DMS79 (cell line): ENCODE measurements at regions not wholly inside any gene's neighbourhood (a gene's known extent, or its start where the extent isn't known, plus 50 kb on each side); places are given as distances from the start of the nearest gene placed in this dataset.
"Not testable (repeated sequence)": the region's sequence is repeated elsewhere in the genome, so short reads cannot be mapped to it uniquely, and the experiment has no call there.

Experiments
- DNase-seq: peaks from one replicate; lab custom pipeline; 2025; lab: John Stamatoyannopoulos, UW

- DNase-seq: no peak
These were observed 301.7 kb downstream of the BRD1 start for GRCh38 chr22:49525801-49526535.

- DNase-seq: no peak
These were observed 302.3 kb downstream of the BRD1 start for GRCh38 chr22:49525360-49525759.

DNA sequence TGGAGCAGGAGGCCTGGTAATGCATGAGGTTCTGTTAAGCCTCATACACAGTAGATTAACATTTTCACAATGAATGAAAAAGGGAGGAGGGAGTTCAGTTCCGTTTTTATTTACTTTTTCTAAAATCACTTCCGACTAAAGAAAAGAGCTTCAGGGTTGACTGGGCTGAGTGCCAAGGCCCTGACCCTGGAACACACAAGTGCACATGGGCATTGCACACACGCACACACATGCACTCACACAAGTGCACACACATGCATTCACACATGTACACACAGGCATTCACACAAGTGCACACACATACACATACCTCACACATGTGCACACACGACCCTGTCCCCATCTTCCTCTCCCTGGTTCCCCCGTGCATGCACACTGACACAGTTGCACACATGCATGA, 303.3 kb downstream of the BRD1 start:
- DNase-seq: no peak

DNA sequence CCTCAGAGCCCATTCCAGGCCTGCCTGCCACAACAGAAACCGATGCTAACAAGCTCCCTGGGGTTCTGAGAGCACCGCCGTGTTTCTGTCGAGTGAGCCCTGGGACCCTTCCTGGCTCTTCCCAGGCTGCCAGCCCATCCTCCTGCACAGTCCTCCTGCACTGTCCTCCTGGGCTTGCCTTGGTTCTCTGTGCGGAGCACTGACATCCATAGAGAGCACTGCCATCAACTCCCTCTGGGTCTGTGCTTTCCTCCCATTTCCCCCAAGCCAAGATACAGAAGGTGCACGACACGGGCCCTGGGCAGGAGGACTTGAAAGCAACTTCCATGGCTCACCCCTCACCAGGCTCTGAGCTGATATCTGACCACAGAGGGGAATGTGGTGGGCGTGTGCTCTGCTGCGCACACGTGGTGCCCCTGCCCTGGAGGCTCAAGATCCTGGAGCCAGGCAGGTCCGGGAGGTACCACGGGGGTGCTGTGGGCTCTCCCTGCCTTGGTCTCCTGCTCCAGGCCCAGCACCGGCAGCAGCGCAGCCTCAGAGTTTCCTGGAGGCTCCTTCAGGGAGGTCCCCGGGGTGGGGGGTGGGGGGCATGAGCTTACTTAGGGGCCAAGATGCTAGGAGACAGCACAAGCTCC, 304.2 kb downstream of the BRD1 start:
- no peak for DNase-seq

DNA sequence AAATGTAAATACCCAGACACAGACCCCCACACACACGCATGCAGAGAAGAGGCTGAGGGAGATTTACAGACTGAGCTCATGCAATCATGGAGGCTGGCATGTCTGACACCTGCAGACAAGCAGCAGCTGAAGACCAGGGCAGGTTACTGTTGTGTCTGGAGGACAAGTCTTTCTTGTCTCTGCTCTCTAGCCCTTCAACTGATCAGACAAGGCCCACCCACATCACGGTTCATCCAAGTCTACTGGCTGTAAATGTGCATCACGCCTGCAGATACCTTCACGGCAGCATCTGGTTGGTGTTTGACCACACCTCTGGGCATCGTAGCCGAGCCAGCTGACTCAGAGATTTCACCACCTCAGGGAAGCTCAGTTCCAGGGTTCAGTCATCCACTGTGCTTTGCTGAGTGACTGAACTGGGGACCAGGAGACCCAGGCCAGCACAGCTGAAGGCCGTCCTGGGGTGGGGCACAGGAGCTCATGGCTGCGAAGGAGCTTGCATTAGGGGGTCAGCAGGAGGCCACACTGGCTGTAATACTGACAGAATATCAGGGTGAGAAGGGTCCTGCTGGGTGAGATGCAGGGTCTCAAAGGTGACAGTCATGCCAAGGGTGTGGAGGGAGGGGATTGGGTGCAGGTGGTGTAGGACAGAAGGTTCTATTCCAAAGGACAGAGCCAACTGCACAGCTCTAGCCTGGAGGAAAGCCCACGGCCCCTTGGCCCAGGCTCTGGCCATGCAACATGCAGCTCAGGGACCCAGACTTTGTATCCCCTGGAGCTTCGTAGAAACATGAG, 304.9 kb downstream of the BRD1 start:
- DNase-seq: no peak

GRCh38 chr22:49521787-49522224, 305.9 kb downstream of the BRD1 start:
- DNase-seq: no peak

DNA sequence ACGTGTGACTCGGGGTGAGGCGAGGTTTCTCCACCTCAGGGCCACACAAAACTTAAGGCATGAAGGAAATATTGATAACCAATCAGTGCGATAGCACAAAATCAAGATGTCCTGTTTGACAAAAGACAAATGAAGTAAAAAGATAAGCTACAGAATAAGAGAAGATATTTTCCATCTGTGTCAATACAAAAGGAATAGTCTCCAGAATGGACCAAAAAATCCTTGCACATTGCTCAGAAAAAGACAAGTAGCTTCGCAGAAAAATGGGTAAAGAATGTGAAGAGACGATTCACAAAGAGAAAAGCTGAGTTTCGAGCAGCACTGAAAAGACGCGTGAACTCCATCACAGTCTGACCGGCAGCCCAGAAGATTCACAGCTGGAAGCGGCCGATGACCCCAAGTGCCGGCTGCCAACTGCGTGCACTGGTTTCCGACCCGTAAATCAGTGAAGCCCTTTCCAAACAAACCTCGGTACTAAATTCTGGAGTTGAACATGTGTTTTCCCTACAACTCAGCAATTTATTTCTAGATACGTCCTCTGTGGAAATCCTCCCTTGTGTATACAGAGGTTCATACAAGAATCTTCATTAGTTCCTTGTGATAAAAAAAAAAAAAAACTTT, 308.4 kb downstream of the BRD1 start:
- no peak for DNase-seq

GRCh38 chr22:49518436-49518970, 309.2 kb downstream of the BRD1 start:
- DNase-seq: no peak

GRCh38 chr22:49517667-49518185, 309.9 kb downstream of the BRD1 start:
- DNase-seq: no peak

DNA sequence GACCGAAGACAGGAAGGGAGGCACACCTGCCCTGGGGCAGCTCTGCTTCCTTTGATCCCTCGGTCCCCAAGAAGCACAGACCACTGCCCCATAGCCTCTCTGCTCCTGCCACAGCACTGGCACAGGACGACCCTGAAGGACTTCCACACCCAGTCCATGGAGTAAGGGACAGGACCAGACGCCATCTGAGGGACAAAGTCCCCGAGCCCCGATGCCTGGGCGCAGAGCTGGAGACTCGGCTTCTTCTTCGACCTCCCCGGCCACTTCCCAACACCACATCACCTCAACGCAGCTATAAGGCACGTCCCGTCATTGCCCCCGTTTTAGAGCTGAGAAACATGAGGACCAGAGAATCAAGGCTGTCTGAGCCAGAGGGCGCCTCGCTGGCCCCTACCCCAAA, 310.5 kb downstream of the BRD1 start:
- DNase-seq: no peak

GRCh38 chr22:49515475-49515874, 312.2 kb downstream of the BRD1 start:
- DNase-seq: no peak

- DNase-seq: no peak
These were observed 313.0 kb downstream of the BRD1 start for GRCh38 chr22:49514641-49515040.

DNA sequence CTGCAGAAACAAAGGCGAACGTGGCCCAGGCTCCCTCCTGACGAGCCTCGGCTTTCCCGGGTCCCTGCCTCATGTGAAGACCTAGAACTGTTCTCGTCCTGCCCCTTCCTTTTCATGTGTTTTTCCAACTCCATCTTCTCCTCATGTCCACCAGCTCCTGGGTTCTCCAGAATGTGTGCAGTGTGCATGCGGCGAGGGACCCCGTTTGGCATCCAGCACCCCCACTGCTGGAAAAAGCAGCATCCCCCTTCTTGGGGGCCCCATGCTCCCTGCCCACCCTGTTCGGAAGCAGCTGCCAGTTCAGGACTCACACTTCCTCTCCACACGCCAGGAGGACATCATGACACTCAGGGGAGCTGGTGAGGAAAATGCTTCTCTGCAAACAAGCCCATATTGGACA, 313.5 kb downstream of the BRD1 start:
- no peak for DNase-seq

DNA sequence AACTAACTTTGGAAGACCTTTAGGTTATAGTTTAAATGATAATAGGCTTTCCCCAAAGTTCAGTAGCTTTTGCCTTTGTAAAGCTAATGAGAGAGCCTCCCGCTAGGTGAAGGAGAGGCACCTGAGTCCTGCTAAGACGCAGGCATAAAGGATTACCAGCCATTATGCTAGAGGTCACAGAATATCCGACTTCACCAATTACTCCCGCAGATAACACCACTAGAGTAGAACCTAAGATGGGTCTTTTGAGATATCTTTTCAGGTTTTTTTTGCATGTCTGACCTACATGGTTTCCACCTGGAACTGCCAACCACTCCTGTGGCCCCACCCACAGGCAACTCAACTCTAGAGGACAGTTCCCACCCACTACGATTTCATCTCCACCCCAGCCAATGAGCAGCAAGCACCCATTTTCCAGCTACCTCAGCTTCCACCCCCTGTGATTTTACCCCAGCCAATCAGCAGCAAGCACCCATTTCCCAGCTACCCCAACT, 314.3 kb downstream of the BRD1 start:
- no peak for DNase-seq

DNA sequence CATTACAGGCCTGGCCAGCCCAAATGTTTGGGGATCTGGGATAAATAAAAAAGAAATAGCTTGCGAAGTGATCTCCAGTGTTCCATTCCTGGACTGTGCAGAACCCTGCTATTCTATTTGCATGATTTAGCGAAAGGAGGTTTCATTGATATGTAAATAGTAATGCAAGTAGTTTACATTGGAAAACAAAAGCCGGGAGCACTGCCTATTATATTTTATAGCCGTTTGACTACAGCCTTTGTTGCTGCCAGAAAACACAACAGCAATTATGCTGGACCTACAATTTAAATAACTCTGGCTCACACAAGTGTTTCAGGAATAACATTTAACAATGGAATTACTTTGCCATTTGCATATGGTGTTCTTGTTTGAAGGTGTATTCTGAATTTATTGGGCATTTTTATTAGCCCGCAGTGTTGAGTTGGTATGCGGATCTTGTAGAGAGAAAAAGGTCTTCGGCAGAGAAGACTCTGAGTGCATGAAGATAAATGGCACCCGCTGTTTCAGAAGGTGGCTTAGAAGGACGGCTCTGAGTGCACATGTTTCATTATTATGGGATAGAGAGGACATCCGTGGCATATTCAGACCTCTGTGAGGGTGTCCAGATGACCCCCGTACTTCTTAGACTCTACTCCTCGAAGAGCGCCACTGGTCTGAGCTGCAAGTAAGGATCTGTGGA, 315.0 kb downstream of the BRD1 start:
- DNase-seq: no peak

DNA sequence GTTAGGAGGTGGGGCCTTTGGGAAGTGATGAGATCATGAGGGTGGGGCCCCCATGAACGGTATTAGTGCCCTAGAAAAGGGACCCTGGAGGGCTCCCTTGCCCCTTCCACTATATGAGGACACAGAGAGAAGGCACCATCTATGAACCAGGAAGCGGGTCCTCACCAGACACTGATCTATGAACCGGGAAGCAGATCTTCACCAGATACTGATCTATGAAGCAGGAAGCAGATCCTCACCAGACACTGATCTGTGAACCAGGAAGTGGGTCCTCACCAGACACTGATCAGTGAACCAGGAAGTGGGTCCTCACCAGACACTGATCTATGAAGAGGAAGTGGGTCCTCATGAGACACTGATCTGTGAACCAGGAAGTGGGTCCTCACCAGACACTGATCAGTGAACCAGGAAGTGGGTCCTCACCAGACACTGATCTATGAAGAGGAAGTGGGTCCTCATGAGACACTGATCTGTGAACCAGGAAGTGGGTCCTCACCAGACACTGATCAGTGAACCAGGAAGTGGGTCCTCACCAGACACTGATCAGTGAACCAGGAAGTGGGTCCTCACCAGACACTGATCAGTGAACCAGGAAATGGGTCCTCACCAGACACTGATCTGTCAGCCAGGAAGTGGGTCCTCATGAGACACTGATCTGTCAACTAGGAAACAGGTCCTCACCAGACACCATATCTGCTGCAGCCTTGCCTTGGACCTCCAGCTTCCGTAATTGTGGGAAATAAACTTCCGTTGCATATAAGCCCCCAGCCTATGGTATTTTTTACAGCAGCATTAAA, 316.1 kb downstream of the BRD1 start:
- not testable (repeated sequence) for DNase-seq

DNA sequence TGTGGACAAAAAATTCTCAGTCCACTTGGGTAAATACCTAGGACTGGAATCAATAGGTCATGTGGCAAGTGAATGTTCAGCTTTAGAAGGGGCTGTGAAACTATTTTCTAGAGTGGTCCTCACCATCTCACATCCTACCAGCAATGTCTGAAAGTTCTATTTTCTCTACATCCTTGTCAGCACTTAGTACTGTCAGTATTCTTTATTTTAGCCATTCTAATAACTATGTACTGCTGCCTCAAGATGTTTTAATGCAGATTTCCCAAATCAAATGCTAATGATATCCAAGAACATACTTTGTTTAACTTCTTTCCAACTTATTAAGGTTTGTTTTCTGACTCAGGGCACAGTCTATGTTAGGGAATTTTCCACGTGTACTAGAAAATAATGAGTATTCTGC, 317.0 kb downstream of the BRD1 start:
- DNase-seq: no peak

DNA sequence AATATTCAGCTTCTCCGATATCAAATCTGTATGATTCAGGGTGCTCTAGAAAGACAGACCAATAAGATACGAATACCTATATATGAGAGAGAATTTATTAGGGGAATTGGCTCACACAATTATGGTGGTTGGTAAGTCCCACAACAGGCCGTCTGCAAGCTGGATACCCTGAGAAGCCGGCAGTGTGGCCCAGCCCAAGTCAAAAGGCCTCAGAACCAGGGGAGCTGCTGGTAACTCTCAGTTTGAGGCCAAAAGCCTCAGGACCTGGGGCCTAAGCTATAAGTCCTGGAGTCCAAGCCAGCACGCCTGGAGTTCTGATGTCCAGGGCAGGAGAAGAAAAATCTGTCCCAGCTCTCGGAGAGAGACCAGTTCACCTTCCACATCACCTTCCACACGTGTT, 318.7 kb downstream of the BRD1 start:
- DNase-seq: no peak

- DNase-seq: no peak
These were observed 319.1 kb downstream of the BRD1 start for GRCh38 chr22:49508561-49508960.

GRCh38 chr22:49507607-49508292, 319.9 kb downstream of the BRD1 start:
- DNase-seq: no peak
